SK-N-SH (cell line): ENCODE measurements at regions not wholly inside any gene's neighbourhood (a gene's known extent, or its start where the extent isn't known, plus 50 kb on each side); places are given as distances from the start of the nearest gene placed in this dataset.

Source experiments
- CTCF ChIA-PET: fragments of 300-600, 350-600 bp; formaldehyde crosslinking; extraction: SDS; loops from one replicate; lab custom pipeline; 2021; lab: Yijun Ruan, JAX
- POLR2A ChIA-PET: fragments of 350-600 bp; sonication (Branson Sonifier 250); formaldehyde crosslinking; extraction: SDS; loops from one replicate; lab custom pipeline; 2020; ENCODE audit warnings: antibody characterized with exemption, inconsistent platforms; lab: Yijun Ruan, JAX
- DNase-seq: peaks from one replicate; pipeline ENCODE4 v3.0.0; 2012
- H2AFZ ChIP-seq: fragments of 200-600 bp; sonication (generic); 2 replicates; pipeline ENCODE4 v1.8.1; 2016; ENCODE audit warnings: antibody characterized with exemption, mild to moderate bottlenecking, low read depth
- H3F3A ChIP-seq: fragments of 200-600 bp; sonication (generic); replicated peaks from 2 replicates; pipeline ENCODE3; 2016; ENCODE audit warnings: antibody characterized with exemption, mild to moderate bottlenecking; ENCODE audit not compliant: insufficient read depth
- H3K27ac ChIP-seq, 2 experiments: fragments of 200-500 bp in 1 of 2; fragments of 200-600 bp in 1 of 2; sonication (Bioruptor generic) in 1 of 2; sonication (generic), shearing (Covaris generic) in 1 of 2; 2 replicates each; pipeline versions ENCODE4 v1.5.1 to v1.6.1; 2014 to 2016; ENCODE audit warnings: low read depth in 2 of 2, inconsistent platforms in 1 of 2, low read length in 1 of 2, mild to moderate bottlenecking in 1 of 2, mixed read lengths in 1 of 2
- H3K27me3 ChIP-seq: fragments of 200-600 bp; sonication (generic), shearing (Covaris generic); 2 replicates; pipeline ENCODE4 v1.6.1; 2016; ENCODE audit warnings: mixed run types; ENCODE audit not compliant: insufficient read depth
- H3K36me3 ChIP-seq, 2 experiments: fragments of 200-500 bp in 1 of 2; fragments of 200-600 bp in 1 of 2; sonication (Bioruptor generic) in 1 of 2; sonication (generic) in 1 of 2; replicated peaks in 1 of 2; 2 replicates each; pipeline versions ENCODE3 to v1.5.1; 2014 to 2016; ENCODE audit warnings: low read length in 1 of 2, mild to moderate bottlenecking in 1 of 2; ENCODE audit not compliant: insufficient read depth in 2 of 2, control insufficient read depth in 1 of 2
- H3K4me1 ChIP-seq, 2 experiments: fragments of 200-500 bp in 1 of 2; fragments of 200-600 bp in 1 of 2; sonication (Bioruptor generic) in 1 of 2; sonication (generic), shearing (Covaris generic) in 1 of 2; 2 replicates each; pipeline versions ENCODE4 v1.5.1 to v1.6.1; 2014 to 2016; ENCODE audit warnings: low read depth in 1 of 2, low read length in 1 of 2, mixed run types in 1 of 2; ENCODE audit not compliant: insufficient read depth in 2 of 2, control insufficient read depth in 1 of 2
- H3K4me2 ChIP-seq: fragments of 200-600 bp; sonication (generic), shearing (Covaris generic); 2 replicates; pipeline ENCODE4 v1.6.1; 2017; ENCODE audit warnings: mixed run types
- H3K4me3 ChIP-seq, 2 experiments: fragments of 200-500 bp in 1 of 2; fragments of 200-600 bp in 1 of 2; sonication (Bioruptor generic) in 1 of 2; sonication (generic), shearing (Covaris generic) in 1 of 2; 2 replicates each; pipeline versions ENCODE4 v1.5.1 to v1.8.1; 2014 to 2016; ENCODE audit warnings: low read depth in 2 of 2, inconsistent platforms in 1 of 2, low read length in 1 of 2, mild to moderate bottlenecking in 1 of 2, mixed read lengths in 1 of 2, moderate library complexity in 1 of 2
- H3K79me2 ChIP-seq: fragments of 200-600 bp; sonication (generic); 2 replicates; pipeline ENCODE4 v1.8.1; 2017; ENCODE audit warnings: mild to moderate bottlenecking; ENCODE audit not compliant: insufficient read depth
- H3K9ac ChIP-seq: fragments of 200-600 bp; sonication (generic); 2 replicates; pipeline ENCODE4 v1.6.1; 2017; ENCODE audit warnings: mixed run types
- H3K9me2 ChIP-seq: fragments of 200-600 bp; sonication (generic); 2 replicates; pipeline ENCODE4 v1.6.1; 2017; ENCODE audit warnings: mixed run types
- H3K9me3 ChIP-seq: fragments of 200-600 bp; sonication (generic); 2 replicates; pipeline ENCODE4 v1.6.1; 2017; ENCODE audit warnings: mixed run types, mild to moderate bottlenecking, moderate library complexity
- H4K20me1 ChIP-seq: fragments of 200-600 bp; sonication (generic); 2 replicates; pipeline ENCODE4 v1.6.1; 2017; ENCODE audit warnings: mild to moderate bottlenecking, mixed run types; ENCODE audit not compliant: insufficient read depth
- CHD2 ChIP-seq: fragments of 150-350 bp; IDR thresholded peaks from 2 replicates; pipeline ENCODE4 v1.6.1; 2018; ENCODE audit warnings: low read length; ENCODE audit not compliant: partially characterized antibody
- ELF1 ChIP-seq: IDR thresholded peaks from 2 replicates; pipeline ENCODE4 v1.4.0; 2012
- EP300 ChIP-seq, 2 experiments: IDR thresholded peaks; 2 replicates each; pipeline versions ENCODE4 v1.4.0 to v1.6.1; 2012; ENCODE audit warnings: borderline replicate concordance in 1 of 2, low read depth in 1 of 2, low read length in 1 of 2
- FOSL2 ChIP-seq: IDR thresholded peaks from 2 replicates; pipeline ENCODE4 v1.4.0; 2012; ENCODE audit warnings: low read depth, mild to moderate bottlenecking, moderate library complexity, borderline replicate concordance
- FOXJ3 ChIP-seq: sonication (generic); formaldehyde crosslinking; IDR thresholded peaks from 2 replicates; pipeline ENCODE4 v1.5.1; 2020; ENCODE audit warnings: mild to moderate bottlenecking, missing genetic modification reagents
- FOXM1 ChIP-seq: IDR thresholded peaks from 2 replicates; pipeline ENCODE4 v1.4.0; 2012; ENCODE audit warnings: low read depth, mild to moderate bottlenecking
- GABPA ChIP-seq: IDR thresholded peaks from 2 replicates; pipeline ENCODE4 v1.4.0; 2012; ENCODE audit warnings: low read depth, mild to moderate bottlenecking
- GATA2 ChIP-seq: sonication (generic); formaldehyde crosslinking; IDR thresholded peaks from 2 replicates; pipeline ENCODE4 v1.5.0; 2020; ENCODE audit warnings: mild to moderate bottlenecking, missing genetic modification reagents
- IRF3 ChIP-seq: fragments of 150-350 bp; IDR thresholded peaks from 2 replicates; pipeline ENCODE4 v1.6.1; 2016; ENCODE audit warnings: mild to moderate bottlenecking, low read depth, low read length
- MAX ChIP-seq: IDR thresholded peaks from 2 replicates; pipeline ENCODE4 v1.4.0; 2012; ENCODE audit warnings: low read depth
- MEF2A ChIP-seq: IDR thresholded peaks from 2 replicates; pipeline ENCODE4 v1.4.0; 2012; ENCODE audit warnings: low read depth, borderline replicate concordance
- RAD21 ChIP-seq: IDR thresholded peaks from 2 replicates; pipeline ENCODE4 v1.6.1; 2012; ENCODE audit warnings: mild to moderate bottlenecking, low read length
- REST ChIP-seq: IDR thresholded peaks from 2 replicates; pipeline ENCODE4 v1.6.1; 2012; ENCODE audit warnings: mild to moderate bottlenecking, low read depth, low read length, moderate library complexity
- SIN3A ChIP-seq: IDR thresholded peaks from 2 replicates; pipeline ENCODE4 v1.6.1; 2012; ENCODE audit warnings: low read depth, mild to moderate bottlenecking, low read length, moderate library complexity, borderline replicate concordance
- SMC3 ChIP-seq: IDR thresholded peaks from 2 replicates; pipeline ENCODE4 v1.6.1; 2012; ENCODE audit warnings: low read depth, low read length, improper control_type of control experiment
- TAF1 ChIP-seq: IDR thresholded peaks from 2 replicates; pipeline ENCODE4 v1.6.1; 2012; ENCODE audit warnings: low read depth, mild to moderate bottlenecking, low read length, moderate library complexity, borderline replicate concordance
- TCF12 ChIP-seq: IDR thresholded peaks from 2 replicates; pipeline ENCODE4 v1.4.0; 2012
- USF1 ChIP-seq: IDR thresholded peaks from 2 replicates; pipeline ENCODE4 v1.4.0; 2012; ENCODE audit warnings: low read depth, borderline replicate concordance
- USF2 ChIP-seq: fragments of 150-350 bp; IDR thresholded peaks from 2 replicates; pipeline ENCODE4 v1.6.1; 2017; ENCODE audit warnings: antibody characterized with exemption, low read length, low read depth, borderline replicate concordance
- YY1 ChIP-seq: IDR thresholded peaks from 2 replicates; pipeline ENCODE4 v1.4.0; 2012; ENCODE audit warnings: low read depth, mild to moderate bottlenecking
- WGBS: methylation state at CpG from one replicate; pipeline ENCODE4 v1.1.6; 2017; ENCODE audit warnings: low lambda C conversion rate; 5-methylcytosine and 5-hydroxymethylcytosine counted together

- Histone ChIP-seq H3K9me3 (no peaks in the 10 kb centered on the region), H3K36me3 (no peaks in the 10 kb centered on the region), H2AFZ (no peak overlapping the region), H3K79me2 (no peaks in the 10 kb centered on the region), H3F3A (no peaks in the 10 kb centered on the region), H3K4me1 (no peaks in the 10 kb centered on the region), H3K4me3 (no peak overlapping the region), H3K4me2 (no peak overlapping the region), H3K9ac (no peak overlapping the region), H3K27ac (no peak overlapping the region), H3K27me3 (no peaks in the 10 kb centered on the region), H3K9me2 (no peaks in the 10 kb centered on the region), H4K20me1 (no peaks in the 10 kb centered on the region)
- 91% methylated on average over 3 of the region's 3 CpGs for WGBS
- TF ChIP-seq FOSL2 (no peak), REST (no peak), USF1 (no peak), TAF1 (no peak), TCF12 (no peak), SIN3A (no peak), GABPA (no peak), CHD2 (no peak), ELF1 (no peak), FOXM1 (no peak), MEF2A (no peak), EP300 (IDR thresholded peaks at IDR 0.05; ENCODE audit: borderline replicate concordance in 1 of 2, low read depth in 1 of 2, low read length in 1 of 2) (no peak), GATA2 (CRISPR knock-in tag) (no peak), MAX (no peak)
- DNase-seq = no peak
- CTCF ChIA-PET = no interaction called here
- POLR2A ChIA-PET = no interaction called here
Observed at GRCh38 chr6:81892891-81893290, 140.4 kb upstream of the TENT5A start.

- H3K9ac ChIP-seq = no peak overlapping the region
- H3K27me3 ChIP-seq = no peaks in the 10 kb centered on the region
- no peaks in the 10 kb centered on the region for H3K9me3 ChIP-seq
- CTCF ChIA-PET = interaction anchor here (1.2 kb wide), 1 partner anchor 149 kb away, joined by 3 read pairs; no protein-coding TSS in a partner anchor
- H3F3A ChIP-seq = no peaks in the 10 kb centered on the region
- H2AFZ ChIP-seq = no peak overlapping the region
- H3K4me1 ChIP-seq = no peaks in the 10 kb centered on the region
- H3K27ac ChIP-seq = no peak overlapping the region
- no peak overlapping the region for H3K4me2 ChIP-seq
- no peaks in the 10 kb centered on the region for H3K9me2 ChIP-seq
- POLR2A ChIA-PET = interaction anchor here (0.6 kb wide), 1 partner anchor 40 kb away, joined by 3 read pairs; no protein-coding TSS in a partner anchor
- no peaks in the 10 kb centered on the region for H4K20me1 ChIP-seq
- H3K79me2 ChIP-seq = no peaks in the 10 kb centered on the region
- no peaks in the 10 kb centered on the region for H3K36me3 ChIP-seq
- no peak for DNase-seq
- WGBS = 89% methylated on average over 5 of the region's 5 CpGs
- no peak overlapping the region for H3K4me3 ChIP-seq
- TF ChIP-seq USF2 (no peak), IRF3 (no peak), SMC3 (no peak), RAD21 (no peak), GATA2 (CRISPR knock-in tag) (no peak), MEF2A (no peak), FOXJ3 (no peak), YY1 (no peak), MAX (no peak)
Observed at GRCh38 chr6:81891874-81892273, 139.4 kb upstream of the TENT5A start.
